CD4-positive, alpha-beta T cell treated with Interferon alpha-2 for 1 hour (primary cell): ENCODE measurements at regions not wholly inside any gene's neighbourhood (a gene's known extent, or its start where the extent isn't known, plus 50 kb on each side); places are given as distances from the start of the nearest gene placed in this dataset.
"Not testable (repeated sequence)": the region's sequence is repeated elsewhere in the genome, so short reads cannot be mapped to it uniquely, and the experiment has no call there.

Experiments
- DNase-seq, 2 donors: peaks; one replicate each; pipeline ENCODE4 v3.0.0-alpha.2; 2020 to 2022

DNA sequence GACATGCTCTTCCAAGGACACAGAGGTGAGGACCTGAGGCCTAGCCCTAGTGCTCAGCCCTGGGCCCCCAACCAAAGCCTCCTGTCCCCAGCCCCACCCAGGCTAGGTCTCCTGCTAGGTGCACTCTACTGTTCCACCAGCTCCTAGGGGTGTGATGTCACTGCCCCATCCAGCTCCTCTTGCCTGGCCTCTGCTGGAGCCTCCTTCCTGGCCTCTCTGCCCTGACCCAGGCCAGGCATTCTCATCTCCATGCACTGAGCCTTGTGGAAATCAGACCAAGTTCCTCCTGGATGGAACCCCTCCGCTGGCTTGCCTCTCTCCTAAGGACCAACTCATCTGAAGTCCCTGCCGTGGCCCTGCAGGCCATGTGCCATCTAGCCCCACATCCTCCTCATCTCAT lies 156.8 kb downstream of the INHBB start:
- no peak for DNase-seq

GRCh38 chr2:120503206-120503792 lies 157.4 kb downstream of the INHBB start:
- DNase-seq: no peak

GRCh38 chr2:120503793-120504571 lies 158.0 kb downstream of the INHBB start:
- DNase-seq: no peak

GRCh38 chr2:120504936-120505705 lies 159.2 kb downstream of the INHBB start:
- no peak for DNase-seq

GRCh38 chr2:120508567-120509041 lies 162.7 kb downstream of the INHBB start:
- DNase-seq: no peak

DNA sequence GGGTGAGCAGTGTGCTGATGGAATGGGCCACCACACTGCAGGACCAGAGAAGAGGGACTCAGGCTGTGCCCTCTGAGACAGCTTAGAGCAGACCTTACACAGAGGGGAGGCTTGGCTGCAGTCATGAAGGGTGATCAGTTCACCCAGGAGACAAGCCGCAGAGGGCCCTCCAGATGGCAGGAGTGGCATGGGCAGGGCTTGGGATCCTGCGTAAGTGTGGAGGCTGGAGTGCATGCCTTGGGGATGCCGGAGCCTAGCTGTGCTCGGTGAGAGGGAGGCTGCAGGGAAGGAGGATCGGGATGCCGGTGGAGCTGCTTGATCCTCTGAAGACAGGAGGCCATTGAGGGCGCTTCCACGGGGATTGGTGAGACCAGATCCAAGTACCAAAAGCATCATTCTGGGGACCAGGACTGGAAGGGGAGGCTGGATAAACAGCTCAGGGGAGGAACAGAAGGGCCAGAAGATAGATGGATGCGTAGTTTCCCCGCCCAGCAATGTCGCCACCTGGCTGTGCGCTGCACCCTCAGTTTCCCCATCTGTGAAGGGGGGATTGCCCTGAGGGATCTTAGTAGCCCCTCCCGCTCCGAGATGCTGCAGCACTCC lies 163.4 kb downstream of the INHBB start:
- DNase-seq: no peak

DNA sequence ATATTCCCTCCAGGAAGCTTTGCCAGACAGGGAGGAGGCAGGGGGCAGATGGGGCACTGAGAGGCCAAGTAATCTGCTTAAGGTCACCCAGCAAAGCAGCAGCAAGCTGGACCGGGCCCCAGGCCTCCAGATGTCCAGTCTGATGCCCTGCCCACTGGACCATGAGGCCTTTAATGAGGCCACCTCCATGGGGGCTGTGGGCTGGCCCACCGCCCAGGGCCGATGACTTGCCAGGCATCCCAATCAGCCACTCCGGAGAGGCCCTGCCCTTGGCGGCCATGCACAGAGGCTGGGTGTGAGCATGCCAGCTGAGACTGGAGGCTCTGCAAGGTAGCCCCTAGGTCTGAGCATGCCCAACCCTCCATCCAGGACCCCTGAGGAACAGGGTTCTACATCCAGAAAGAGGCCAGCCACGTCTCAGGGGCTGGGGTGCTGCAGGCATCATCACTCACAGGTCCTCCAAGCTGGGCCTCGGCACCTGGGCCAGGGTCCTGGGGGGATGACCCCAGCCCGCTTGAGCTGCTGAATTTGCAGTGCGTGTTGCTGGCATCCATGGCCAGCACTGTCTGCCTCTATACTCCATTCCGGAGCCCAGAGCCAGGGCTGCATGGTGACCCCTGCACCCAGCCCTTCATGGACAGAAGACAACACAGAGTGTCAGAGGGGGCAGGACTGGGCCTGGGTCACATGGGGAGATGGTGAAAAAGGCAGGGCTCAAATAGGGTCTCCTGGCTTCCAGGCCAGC lies 164.2 kb downstream of the INHBB start:
- DNase-seq: no peak

DNA sequence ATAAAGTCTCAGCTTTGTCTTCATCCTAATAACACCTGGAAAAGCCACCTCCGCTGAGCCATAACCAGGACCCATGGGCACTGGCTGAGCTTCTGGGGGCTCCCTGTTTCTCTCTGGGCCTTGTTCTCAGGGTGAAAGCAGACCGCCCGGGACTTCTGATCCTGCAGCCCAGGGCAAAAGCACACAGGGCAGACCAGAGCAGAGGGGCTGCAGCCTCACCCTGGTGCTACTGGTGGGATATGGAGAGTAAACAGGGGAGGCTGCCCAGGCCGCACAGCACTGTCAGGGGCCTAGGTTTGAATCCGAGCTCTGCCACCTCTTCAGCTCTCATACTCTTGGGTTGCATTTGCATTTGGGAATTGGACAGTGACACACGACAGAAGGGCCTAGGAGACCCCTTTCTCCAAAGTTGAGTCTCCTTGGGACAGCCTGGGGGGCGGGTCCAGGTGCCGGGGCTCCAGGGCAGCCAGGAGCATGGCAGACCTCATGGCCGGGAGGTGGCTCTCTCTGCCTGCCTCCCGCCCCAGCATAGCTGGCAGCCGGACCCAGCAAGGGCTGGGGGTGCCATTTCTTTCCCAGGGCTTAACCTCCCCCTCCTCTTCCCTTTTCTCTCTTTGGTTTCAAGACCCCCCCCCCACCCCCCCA lies 164.9 kb downstream of the INHBB start:
- no peak for DNase-seq

DNA sequence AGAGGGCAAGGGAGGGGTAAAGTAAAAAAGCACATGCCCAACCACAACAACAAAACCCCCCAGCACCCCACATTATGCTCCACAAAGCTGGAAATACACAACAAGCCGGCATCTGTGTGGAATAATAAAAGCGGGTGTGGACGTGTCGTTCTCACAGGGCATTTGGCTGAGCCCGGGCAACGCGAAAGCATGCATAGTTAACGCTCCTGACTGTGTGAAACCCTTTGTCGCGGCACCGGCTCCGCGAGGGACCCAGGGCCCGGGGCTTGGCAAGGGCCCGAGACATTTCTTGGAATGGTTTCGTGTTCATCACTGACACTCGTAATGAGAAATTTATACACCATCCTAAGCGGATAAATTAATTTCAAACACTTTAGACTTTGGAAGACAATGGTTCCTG lies 165.6 kb downstream of the INHBB start:
- no peak for DNase-seq

DNA sequence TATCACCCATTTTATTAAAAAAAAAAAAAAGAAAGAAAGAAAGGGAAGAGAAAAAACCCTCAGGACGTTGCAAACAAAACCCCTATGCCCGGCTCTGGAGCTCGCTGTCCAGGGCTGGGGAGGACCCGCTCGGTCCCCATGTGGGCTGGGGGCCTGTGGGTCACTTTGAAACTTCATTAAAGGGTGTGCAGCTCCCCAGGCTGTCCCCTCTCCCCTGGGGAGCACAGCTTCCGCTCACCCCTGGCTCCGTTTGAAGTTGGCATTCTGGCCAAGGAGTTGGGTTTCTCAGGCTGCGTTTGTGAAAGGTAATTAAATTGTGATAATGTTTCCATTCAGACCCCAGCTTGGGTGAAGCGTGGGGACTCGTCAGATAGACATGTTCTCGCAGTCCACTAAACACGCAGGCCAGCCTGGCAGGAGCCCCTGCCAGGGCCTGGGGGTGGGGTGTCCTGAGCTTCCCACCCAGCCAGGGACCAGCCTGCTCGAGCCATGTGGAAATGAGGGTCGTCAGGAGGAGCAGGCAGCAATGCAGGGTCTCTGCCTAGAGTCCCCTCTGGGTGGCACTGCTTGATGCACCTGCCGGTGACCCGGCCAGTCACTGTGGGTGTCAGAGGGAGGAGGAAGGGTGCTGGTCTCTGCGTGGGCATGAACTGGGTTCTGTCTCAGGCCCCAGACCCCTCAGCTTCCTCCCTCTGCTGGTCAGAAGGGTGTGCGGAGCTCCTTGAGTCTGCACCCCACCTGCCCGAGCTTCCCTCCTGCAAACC lies 166.2 kb downstream of the INHBB start:
- DNase-seq: no peak

DNA sequence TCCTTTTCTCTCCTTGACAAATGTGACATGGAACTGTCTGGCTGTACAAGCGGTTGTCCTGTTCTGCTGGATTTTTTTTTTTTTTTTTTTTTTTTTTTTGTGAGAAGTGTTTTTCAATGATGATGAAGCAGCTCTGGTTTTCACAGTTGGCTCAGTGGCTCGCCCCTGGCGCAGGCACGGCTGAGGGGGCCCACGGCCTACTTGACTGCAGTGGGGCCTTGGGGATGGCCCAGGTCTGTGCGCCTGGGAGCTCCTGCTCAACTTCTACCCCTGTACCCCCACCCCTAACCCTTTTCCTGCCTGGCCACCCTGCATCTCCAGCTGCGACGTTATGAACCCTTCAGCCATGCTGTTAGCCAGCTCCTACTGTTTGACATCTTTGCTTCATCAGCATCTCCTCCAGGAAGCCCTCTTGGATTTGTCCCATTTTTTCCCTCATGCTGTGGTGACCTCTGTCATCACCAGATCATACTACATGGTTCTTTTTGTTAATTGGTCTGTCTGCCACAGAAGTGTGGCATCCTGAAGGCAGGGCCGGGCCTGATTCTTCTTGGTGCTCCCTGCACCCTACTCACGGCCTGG lies 167.9 kb downstream of the INHBB start:
- DNase-seq: no peak

DNA sequence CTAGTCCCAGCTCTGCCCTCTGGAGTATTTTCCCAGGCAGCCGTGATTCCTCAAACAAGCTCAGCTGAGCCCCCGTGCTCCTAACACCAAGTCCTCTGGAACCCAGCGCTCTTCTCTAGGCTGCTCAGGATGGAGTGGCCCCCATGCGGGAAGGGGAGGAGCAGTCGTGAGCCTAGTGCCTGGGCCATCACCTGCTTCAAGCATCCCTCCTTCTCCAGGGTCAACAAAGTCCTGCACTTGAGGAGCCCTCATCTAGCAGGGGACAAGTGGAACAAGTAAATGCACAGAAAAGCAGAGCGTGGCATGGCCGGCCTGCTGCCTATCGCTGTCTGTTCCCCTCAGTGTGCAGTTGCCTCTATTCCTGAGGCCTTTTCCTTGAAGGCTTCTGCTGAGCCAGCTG lies 168.6 kb downstream of the INHBB start:
- DNase-seq: no peak

DNA sequence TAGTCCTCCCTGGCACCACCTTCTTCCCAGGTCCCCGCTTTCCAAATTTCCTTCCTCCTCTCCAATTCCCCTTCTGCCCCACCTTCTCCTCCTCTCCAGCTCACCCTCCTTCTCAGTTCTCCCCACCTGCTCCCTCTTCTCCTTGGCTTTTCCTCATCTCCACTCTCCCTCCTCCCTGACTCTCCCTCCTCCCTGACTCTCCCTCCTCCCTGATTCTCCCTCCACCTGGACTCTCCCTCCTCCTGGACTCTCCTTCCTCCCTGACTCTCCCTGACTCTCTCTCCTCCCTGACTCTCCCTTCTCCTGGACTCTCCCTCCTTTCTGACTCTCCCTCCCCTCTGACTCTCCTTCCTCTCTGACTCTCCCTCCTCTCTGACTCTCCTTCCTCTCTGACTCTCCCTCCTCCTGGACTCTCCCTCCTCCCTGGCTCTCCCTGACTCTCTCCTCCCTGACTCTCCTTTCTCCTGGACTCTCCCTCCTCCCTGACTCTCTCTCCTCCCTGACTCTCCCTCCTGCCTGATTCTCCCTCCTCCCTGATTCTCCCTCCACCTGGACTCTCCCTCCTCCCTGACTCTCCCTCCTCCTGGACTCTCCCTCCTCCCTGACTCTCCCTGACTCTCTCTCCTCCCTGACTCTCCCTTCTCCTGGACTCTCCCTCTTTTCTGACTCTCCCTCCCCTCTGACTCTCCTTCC lies 169.3 kb downstream of the INHBB start:
- not testable (repeated sequence) for DNase-seq

DNA sequence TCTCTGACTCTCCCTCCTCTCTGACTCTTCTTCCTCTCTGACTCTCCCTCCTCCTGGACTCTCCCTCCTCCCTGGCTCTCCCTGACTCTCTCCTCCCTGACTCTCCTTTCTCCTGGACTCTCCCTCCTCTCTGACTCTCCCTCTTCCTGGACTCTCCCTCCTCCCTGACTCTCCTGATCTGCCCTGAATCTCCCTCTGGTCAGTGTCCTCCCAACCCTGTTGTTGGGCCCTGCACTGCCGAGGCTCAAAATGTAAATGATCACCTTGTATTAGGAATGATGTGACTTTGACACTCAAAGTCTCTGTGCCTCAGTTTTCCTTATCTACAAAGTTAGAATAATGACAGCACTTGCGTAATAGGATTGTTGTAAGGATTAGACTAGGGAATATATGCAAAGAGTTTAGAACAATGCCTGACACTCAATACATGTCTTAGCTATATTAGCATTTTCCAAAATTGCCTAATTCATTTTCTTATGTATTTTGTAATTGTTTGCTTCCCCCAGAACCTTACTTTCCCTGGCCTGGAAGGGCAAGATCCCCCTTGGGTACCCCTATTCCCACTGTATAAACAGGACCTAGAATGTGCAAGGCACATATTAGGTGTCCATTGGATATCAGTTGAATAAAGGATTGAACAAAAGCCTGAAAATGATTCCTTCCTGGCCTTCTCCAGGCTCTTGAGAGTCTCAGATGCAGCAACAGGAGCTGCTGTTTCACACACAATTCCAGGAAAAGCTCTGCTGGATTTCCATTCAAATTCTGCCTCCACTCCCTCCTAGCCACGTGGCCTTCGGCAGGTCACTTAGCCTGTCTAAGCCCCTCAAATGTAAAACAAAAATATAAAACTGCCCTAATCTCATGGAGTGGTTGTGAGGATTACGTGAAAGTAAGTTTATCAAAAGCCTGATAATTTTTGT lies 170.1 kb downstream of the INHBB start:
- no peak for DNase-seq

GRCh38 chr2:120516679-120517314 lies 170.9 kb downstream of the INHBB start:
- no peak for DNase-seq

GRCh38 chr2:120517751-120518469 lies 172.0 kb downstream of the INHBB start:
- DNase-seq: no peak

DNA sequence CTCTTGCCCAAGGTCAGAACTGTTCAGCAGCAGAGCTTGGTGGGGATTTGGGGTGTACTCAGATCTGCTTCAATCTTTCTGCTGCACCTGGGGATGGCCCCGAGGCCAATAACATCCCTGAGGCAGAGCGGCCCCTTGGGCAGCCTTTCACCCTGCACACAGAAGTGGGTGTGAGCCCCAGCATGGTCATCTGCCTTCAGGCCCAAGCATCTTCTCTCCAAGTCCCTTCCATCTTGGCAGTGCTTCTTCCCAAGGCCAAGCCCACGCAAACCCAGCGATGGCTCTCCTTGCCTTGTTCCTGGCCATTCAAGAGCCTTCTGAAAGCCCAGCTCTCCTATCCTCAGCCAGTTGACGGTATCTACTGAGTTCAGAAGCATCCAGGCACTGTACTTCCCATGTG lies 172.9 kb downstream of the INHBB start:
- no peak for DNase-seq

DNA sequence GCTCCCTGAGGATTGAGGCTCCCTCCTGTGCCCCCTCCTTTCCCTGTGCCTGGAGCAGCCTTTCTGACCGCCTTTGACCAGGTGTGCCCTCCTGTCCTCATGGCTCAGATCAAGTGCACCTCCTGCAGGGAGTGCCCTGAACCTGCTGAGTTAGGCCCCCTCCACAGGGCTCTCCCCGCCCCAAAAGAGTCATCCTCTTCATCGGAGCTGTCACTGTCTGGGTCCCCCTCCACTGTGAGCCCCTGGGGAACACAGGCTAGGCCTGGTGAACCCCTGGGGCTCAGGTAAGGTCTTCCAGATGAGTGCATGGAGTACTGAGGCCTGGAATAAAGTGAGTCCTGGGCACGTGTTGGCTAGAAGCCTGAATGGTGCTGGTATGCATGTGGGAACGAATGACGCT lies 173.5 kb downstream of the INHBB start:
- no peak for DNase-seq
